T-helper 1 cell (primary cell): ENCODE measurements at regions not wholly inside any gene's neighbourhood (a gene's known extent, or its start where the extent isn't known, plus 50 kb on each side); places are given as distances from the start of the nearest gene placed in this dataset.

ENCODE experiments used
- DNase-seq, 5 donors: peaks; one replicate each; pipeline ENCODE4 v3.0.0-alpha.2; 2012 to 2020

DNA sequence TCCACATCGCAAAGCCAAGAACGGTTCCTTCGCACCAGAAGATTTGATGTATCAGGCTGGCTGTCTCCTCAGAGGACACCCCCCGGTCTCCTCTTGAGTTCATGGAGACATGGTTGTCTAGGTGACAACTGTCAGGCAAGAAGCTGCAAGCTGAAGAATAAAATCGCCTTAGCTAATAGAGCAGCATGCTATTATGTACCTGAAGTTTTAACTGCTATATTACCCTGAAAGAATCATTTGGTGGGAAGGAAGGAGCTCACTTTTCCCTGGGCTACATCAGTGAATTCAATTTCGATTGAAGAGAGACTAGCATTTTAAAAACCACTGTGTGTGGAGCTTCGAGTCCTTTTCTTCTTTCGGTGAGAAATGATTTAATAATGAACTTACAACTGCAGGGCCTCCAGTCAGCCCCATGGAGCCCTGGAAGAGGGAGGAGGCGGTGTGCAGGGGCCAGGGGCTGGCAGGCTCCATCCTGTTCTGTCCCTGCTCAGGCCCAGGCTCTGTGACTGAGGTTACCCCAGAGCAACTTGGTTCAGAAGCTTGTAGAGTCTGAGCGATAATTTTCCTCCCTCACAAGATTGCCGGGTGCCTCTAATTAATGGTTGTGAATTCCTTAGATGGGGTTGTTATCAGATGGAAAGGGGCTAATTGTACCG, 191.3 kb downstream of the MID1IP1 start:
- DNase-seq, result no peak

- DNase-seq, result no peak
Measured at GRCh38 chrX:38993500-38993899, 192.2 kb downstream of the MID1IP1 start.

DNA sequence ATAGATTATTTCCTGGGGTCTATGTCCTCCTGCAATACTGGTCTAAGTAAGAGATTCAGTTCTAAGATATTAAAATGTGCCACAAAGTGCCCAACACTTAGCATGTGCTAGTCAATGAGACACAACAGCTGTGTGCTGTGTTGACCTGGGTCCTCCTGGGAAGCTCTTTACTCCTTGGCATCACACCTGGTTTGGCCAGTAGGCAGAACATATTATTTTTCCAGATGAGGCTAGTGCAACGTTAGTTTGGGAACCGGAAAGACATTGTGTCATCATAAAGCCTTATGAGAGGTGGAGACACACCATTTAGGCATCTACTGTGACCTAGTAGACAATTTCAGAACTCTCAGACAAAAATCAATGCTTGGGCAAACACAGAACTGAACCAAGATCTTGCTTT, 197.8 kb downstream of the MID1IP1 start:
- no peak for DNase-seq

DNA sequence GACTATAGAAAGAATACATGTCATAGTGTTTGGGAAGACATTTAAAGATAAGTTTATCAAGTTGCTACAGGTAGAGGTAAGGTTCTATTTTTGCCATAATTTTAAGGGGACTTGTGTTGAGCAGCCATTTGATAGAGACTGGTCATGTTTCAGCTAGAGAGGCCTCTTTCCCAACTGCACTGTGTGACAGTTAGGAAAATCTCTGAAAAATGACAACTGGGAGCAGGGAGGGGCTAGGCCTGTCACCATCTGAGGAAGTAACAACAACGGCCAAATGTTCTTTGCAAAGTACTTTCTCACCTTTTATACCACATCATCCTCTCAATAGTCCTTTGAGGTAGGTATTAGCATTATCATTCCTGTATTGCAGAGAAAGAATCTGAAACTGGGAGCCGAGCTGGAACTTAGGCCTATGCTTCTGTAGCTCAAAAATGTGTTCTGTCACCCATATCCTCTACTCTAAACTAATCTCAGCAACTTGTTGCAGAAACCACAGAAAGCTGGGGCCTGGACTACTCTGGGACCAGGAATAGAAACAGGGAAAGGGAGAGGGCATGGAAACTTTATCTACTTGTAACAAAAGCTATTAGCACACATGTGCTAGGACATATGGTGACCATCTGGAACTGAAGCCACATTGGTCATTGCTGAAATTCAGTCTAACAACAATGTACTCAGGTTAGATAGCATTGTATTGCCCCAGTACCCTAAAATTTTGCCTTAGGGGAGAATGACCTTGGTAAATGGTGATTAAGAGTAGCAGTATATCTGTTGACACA, 198.9 kb downstream of the MID1IP1 start:
- no peak for DNase-seq

- no peak for DNase-seq
Measured at GRCh38 chrX:39000802-39001201, 199.5 kb downstream of the MID1IP1 start.

GRCh38 chrX:39002466-39002865, 201.2 kb downstream of the MID1IP1 start:
- no peak for DNase-seq

- no peak for DNase-seq
Measured at GRCh38 chrX:39008549-39008948, 207.3 kb downstream of the MID1IP1 start.

DNA sequence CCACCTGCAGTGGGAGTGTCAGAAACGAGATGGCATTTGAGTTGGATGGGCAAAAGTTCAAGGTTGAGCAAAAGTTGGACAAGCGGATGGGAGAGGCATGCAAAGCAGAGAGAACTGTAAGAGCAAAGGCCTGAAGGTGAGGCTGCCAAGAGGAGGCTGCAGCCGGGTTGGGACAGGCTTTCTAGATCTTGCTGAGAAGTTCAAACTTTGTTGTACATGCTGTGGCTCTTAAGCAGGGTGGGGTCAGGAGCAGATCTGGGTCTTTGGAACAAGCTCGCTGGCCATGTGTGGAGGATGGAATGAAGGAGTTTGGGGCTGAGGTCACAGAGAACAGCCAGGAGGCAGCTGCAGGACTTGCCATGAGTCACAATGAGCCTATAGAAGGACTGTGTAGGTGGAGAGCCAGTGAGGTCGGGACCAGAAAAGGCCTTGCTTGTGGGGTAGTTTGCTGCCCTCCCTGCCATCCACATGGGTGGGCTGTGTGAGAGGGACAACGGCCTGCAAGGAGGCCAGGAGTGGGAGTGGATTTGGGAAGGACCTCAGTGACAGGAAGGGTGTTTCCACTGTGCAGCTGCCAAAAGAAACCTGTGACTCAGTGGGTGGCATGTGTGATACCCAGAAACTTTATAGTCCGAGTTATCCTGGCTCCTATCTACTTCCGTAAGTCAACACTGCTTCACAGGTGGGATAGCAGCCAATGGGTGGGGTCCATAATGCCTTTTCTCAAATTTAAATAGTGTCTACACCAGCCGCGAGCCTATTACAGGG, 210.4 kb downstream of the MID1IP1 start:
- DNase-seq, result no peak

- no peak for DNase-seq
Measured at GRCh38 chrX:39012621-39013111, 211.4 kb downstream of the MID1IP1 start.

- DNase-seq, result no peak
Measured at GRCh38 chrX:39016556-39016955, 215.3 kb downstream of the MID1IP1 start.

GRCh38 chrX:39017077-39017476, 215.8 kb downstream of the MID1IP1 start:
- DNase-seq, result no peak

- DNase-seq, result no peak
Measured at GRCh38 chrX:39017716-39018115, 216.5 kb downstream of the MID1IP1 start.

- DNase-seq, result no peak
Measured at GRCh38 chrX:39018541-39018940, 217.3 kb downstream of the MID1IP1 start.

DNA sequence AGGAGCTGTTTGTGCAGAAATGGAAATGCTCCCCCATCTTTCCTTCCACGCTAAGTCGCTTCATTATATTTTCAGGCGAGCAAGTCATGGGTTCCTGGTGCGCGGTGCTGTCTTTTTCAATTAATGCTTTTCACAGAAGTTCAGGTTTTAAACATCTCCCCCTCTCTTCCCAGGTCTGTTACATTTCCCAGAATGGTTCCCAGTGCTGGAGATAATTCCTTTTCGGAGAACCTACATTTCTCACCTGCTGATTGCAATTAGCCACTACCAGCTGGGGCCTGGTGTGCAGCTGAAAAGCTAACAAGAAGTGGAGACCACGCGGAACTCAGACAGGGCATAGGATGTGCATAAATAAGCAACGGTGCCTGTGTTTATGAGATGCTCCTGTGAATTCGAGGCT, 217.8 kb downstream of the MID1IP1 start:
- no peak for DNase-seq

- DNase-seq, result no peak
Measured at GRCh38 chrX:39020051-39020669, 218.9 kb downstream of the MID1IP1 start.

DNA sequence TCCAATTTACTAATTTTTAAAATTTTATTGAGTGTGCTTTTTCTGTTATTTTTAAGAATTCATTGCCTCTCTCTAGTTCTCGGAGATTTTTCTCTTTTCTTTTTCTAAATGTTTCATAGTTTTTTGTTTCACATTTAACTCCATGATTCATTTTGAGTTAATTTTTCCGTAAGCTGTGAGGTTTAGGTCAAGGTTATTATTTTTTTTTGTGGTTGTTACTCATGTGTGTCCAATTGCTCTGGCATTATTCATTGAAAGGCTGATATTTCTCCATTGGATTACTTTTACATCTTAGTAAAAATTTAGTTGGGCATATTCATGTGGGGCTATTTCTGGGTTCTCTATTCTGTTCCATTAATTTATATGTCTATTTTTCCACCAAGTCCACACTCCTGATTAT, 220.8 kb downstream of the MID1IP1 start:
- no peak for DNase-seq

- DNase-seq, result no peak
Measured at GRCh38 chrX:39029221-39029620, 228.0 kb downstream of the MID1IP1 start.

- DNase-seq, result no peak
Measured at GRCh38 chrX:39030636-39031035, 229.4 kb downstream of the MID1IP1 start.

- no peak for DNase-seq
Measured at GRCh38 chrX:39039890-39040289, 238.6 kb downstream of the MID1IP1 start.

- no peak for DNase-seq
Measured at GRCh38 chrX:39043838-39044550, 242.7 kb downstream of the MID1IP1 start.

GRCh38 chrX:39047174-39047573, 245.9 kb downstream of the MID1IP1 start:
- no peak for DNase-seq

- no peak for DNase-seq
Measured at GRCh38 chrX:39049975-39050374, 248.7 kb downstream of the MID1IP1 start.
